ENCODE measurements at regions not wholly inside any gene's neighbourhood (a gene's known extent, or its start where the extent isn't known, plus 50 kb on each side); places are given as distances from the start of the nearest gene placed in this dataset.

DNA sequence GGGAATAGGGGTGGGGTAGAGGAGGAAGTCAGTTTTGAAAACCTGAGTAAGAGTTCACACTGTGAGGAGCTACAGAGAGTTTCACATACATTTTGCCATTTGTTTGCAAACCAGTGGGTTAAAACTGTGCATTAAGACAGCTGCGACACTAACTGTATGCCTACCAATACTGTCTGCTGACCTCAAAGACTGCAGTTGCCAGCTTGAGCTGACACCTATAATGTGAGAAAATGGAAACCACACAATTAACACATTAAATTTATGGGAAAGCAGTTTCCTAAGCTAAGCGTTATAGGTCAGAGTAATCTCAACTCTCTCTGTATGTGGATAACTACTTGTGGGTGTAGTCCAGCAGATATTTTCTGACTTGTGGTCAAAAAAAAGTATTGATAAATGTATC, 756.6 kb upstream of the GCFC2 start:
- TF ChIP-seq CTCF (conservative IDR thresholded peaks at IDR 0.05) (no peak), ZFX (IDR thresholded peaks at IDR 0.05) (no peak)
- no peak overlapping the region for H3K27ac ChIP-seq

- TF ChIP-seq ZFX (IDR thresholded peaks at IDR 0.05) (no peak), CTCF (conservative IDR thresholded peaks at IDR 0.05) (peak; percentile 15)
- H3K27ac ChIP-seq, result no peak overlapping the region
Observed at GRCh38 chr2:76464310-76464709, 753.6 kb upstream of the GCFC2 start.

DNA sequence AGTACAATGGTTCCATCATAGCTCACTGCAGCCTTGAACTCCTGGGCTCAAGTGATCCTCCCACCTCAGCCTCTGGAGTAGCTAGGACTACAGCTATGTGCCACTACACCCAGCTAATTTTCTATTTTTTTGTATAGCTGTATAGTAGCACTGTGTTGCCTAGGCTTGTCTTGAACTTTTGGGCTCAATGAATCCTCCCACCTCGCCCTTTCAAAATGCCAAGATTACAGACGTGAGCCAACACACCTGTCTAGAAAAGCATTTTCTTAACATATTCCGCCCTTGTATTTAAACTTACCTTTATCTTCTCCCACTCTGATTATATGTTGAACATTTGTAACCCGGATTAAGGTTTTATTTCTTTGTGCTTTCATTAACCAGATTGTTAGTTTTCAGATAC, 750.7 kb upstream of the GCFC2 start:
- TF ChIP-seq CTCF (conservative IDR thresholded peaks at IDR 0.05), result no peak
- TF ChIP-seq ZFX (IDR thresholded peaks at IDR 0.05), result no peak

GRCh38 chr2:76455910-76456309, 745.2 kb upstream of the GCFC2 start:
- no peak overlapping the region for H3K27ac ChIP-seq
- no peak for TF ChIP-seq CTCF (conservative IDR thresholded peaks at IDR 0.05)
- TF ChIP-seq ZFX (IDR thresholded peaks at IDR 0.05), result no peak

More for the DNA sequence above, 750.7 kb upstream of the GCFC2 start:
- no peak overlapping the region for H3K27ac ChIP-seq

GRCh38 chr2:76450024-76450475, 739.3 kb upstream of the GCFC2 start:
- no peak for TF ChIP-seq CTCF (conservative IDR thresholded peaks at IDR 0.05)
- TF ChIP-seq ZFX (IDR thresholded peaks at IDR 0.05), result no peak
- H3K27ac ChIP-seq, result peak overlapping the region; percentile 43; the same call in 1 of the 2 replicates

GRCh38 chr2:76448956-76449355, 738.2 kb upstream of the GCFC2 start:
- peak overlapping the region; percentile 55; the same call in 1 of the 2 replicates for H3K27ac ChIP-seq
- TF ChIP-seq CTCF (conservative IDR thresholded peaks at IDR 0.05), result 0 out of 2 replicates have a peak, but pooled peaks have one; percentile 4
- TF ChIP-seq ZFX (IDR thresholded peaks at IDR 0.05), result no peak

GRCh38 chr2:76447294-76447693, 736.6 kb upstream of the GCFC2 start:
- H3K27ac ChIP-seq, result no peak overlapping the region
- TF ChIP-seq ZFX (IDR thresholded peaks at IDR 0.05) (no peak), CTCF (conservative IDR thresholded peaks at IDR 0.05) (no peak)

Data from C4-2B (cell line).